Stimulated activated CD8-positive, alpha-beta memory T cell treated with anti-CD3 and anti-CD28 coated beads, Interleukin-12 subunit alpha, Interleukin-12 subunit beta, amount 100 ng/mL, for 1 hour (primary cell): ENCODE measurements at regions not wholly inside any gene's neighbourhood (a gene's known extent, or its start where the extent isn't known, plus 50 kb on each side); places are given as distances from the start of the nearest gene placed in this dataset.
"Not testable (repeated sequence)": the region's sequence is repeated elsewhere in the genome, so short reads cannot be mapped to it uniquely, and the experiment has no call there.

ENCODE experiments used
- DNase-seq: peaks from one replicate; pipeline ENCODE4 v3.0.0-alpha.2; 2020; ENCODE audit warnings: low read depth

DNA sequence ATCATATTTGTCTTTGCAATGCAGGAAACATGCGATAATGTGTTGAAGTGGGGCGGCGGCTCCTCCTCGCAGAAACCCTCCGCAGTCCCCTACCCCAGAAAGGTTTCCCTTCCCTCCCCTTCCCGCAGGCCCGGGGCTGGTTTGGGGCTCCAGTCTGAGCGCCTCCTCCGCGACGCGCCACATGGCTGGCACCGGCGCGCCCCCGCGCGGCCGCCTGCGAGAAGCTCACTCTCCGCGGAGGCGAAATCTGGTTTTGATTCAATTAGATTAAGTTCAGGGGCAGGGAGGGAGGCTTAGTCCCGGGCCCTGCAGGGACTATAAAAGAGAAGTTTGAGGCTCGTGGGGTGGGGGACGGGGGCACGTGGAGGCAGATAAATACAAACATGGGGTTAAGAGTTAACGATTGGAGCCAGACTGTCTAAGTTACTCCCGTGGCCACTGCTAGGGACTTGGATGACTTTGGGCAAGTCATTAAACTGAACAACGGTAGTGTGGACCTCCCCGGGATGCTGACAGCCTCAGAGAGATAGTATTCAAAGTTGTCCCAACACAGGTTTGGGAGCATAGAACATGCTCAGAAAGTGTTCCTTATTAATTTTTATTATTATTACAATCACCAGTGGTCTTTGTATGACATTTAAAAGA lies 69.4 kb downstream of the MSX2 start:
- DNase-seq: no peak

DNA sequence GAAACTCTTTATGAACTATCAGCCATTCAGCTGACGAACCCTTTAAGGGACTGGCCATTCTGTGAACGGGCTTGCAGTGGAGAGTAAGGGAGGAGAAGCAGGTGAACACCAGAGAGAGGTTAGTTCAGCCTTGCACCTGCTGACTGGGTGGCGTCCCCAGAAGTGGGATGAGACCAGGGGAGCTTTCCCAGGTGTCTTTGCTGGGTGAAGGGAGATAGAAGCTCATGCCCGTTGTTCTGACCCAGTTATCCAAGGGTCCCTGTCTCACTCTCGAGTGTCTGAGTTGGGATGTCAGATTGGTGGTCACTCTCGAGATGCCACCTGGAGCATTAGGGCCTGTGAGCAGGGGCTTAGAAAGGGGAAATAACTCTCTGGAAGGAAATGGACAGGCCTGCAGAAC lies 68.7 kb downstream of the MSX2 start:
- DNase-seq: no peak

DNA sequence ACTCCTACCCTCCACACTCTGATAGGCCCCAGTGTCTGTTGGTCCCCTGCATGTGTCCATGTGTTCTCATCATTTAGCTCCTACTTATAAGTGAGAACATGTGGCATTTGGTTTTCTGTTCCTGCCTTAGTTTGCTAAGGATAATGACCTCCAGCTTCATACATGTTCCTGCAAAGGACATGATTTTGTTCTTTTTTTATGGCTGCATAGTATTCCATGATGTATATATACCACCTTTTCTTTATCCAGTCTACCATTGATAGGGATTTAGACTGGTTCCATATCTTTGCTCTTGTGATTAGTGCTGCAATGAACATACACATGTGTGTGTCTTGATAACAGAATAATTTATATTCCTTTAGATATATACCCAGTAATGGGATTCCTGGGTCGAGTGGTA lies 67.9 kb downstream of the MSX2 start:
- DNase-seq: not testable (repeated sequence)

DNA sequence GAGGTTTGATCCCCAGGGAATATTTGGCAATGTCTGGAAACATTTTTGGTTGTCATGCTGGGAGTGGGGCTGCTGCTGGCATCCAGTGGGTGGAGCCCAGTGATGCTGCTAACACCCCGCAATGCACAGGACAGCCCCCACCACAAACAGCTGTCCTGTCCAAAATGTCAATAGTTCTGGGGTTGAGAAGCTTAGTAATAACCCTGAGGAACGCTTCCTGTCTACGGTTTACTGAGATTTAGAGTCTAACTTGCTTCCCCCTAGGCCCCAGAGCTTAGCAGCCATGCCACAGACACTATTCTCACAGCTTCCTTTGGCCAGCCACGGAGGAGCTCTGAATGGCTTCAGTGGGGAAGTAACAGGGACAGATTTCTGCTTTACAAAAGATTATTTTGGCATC lies 66.5 kb downstream of the MSX2 start:
- no peak for DNase-seq

DNA sequence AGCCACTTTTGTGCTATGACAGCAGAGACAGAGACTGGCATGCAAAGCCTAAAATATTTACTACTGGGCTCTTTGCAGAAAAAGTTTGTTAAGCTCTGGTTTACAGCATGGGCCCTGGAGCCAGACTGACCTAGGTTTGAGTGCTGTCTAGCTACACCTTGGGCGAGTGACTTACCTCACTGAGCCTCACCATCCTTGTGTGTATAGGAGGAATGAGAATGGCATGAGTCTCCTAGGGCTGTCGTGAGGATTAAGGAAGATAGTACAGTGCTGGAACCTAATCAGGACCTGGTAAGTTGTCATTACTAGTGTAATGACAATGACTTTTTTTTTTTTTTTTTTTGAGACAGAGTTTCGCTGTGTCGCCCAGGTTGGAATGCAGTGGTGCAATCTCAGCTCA lies 65.2 kb downstream of the MSX2 start:
- DNase-seq: no peak

DNA sequence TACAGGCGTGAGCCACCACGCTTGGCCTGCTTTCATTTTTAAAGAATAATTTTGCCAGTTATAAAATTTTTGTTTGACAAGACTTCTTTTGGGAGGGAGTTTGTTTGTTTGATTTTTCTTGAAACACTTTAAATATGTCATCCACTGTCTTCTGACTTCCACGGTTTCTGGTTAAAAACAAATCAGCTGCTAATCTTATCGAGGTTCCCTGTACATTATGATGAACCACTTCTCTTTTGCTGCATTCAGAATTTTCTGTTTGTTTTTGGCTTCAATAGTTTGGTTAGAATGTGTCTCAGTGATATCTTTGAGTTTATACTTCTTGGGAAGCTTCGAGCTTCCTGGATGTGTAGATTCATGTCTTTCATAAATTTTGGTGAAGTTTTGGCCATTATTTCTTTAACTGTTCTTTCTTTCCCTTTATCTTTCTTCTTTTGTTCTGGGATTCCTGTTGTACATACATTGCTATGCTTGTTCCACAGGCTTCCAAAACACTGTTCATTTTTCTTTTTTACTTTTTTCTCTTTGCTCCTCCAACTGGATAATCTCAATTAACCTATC lies 60.8 kb downstream of the MSX2 start:
- DNase-seq: no peak
